Thoracic aorta (tissue), 2 donors: ENCODE measurements at regions not wholly inside any gene's neighbourhood (a gene's known extent, or its start where the extent isn't known, plus 50 kb on each side); places are given as distances from the start of the nearest gene placed in this dataset.

Experiments used
- ATAC-seq: fragments of 150-250 bp; one replicate; pipeline ENCODE4 v1.8.0; 2017; ENCODE audit warnings: low read depth; ENCODE audit not compliant: insufficient number of reproducible peaks, low FRiP score
- DNase-seq: peaks from one replicate; pipeline ENCODE4 v3.0.0-alpha.2; 2020; ENCODE audit warnings: low spot score
- H3K27ac ChIP-seq, 2 donors: fragments of 200-600 bp; sonication (generic); 1 replicate in 1 of 2; 2 replicates in 1 of 2; pipeline ENCODE4 v1.5.1; 2016; ENCODE audit warnings: mild to moderate bottlenecking in 2 of 2, moderate library complexity in 2 of 2
- H3K27me3 ChIP-seq: fragments of 200-600 bp; sonication (generic); replicated peaks from 2 replicates; pipeline ENCODE4 v1.6.0; 2016; ENCODE audit warnings: mild to moderate bottlenecking; ENCODE audit not compliant: insufficient read depth
- H3K36me3 ChIP-seq: fragments of 200-600 bp; sonication (generic); one replicate; pipeline ENCODE4 v1.5.1; 2016
- H3K4me1 ChIP-seq, 2 donors: fragments of 200-600 bp; sonication (generic); 1 replicate in 1 of 2; 2 replicates in 1 of 2; pipeline versions ENCODE4 v1.5.1 to v1.6.0; 2016; ENCODE audit warnings: low read depth in 2 of 2, mild to moderate bottlenecking in 1 of 2; ENCODE audit not compliant: control insufficient read depth in 1 of 2
- H3K4me3 ChIP-seq: fragments of 200-600 bp; sonication (generic); 2 replicates; pipeline ENCODE4 v1.5.1; 2016; ENCODE audit warnings: mild to moderate bottlenecking
- H3K9me3 ChIP-seq: fragments of 200-600 bp; sonication (generic); 2 replicates; pipeline ENCODE4 v1.5.1; 2016
- CTCF ChIP-seq: fragments of 200-600 bp; sonication (generic); IDR thresholded peaks from one replicate; pipeline ENCODE4 v1.5.1; 2019; ENCODE audit warnings: antibody characterized with exemption

DNA sequence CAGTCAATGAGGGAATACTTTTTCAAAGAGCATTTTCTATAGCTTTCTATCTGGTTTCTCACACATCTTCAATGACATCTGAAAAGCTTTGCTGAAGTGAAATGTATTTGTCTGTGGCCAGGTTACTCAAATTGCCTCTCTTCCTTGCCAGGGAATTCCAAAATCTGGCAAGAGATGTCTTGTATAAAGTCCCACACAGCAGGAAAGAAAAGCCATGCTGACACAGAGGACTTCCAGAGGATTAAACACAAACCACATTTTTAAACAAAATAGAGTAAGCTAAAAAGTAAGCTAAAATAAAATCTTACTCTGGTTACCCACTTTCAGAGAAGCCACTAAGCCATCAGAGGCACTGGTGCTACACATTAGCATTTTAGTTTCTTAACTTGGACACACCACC is 93.1 kb upstream of the BCAR3 start:
- Histone ChIP-seq H3K9me3 (no peaks in the 10 kb centered on the region), H3K27me3 (no peaks in the 10 kb centered on the region), H3K36me3 (no peaks in the 10 kb centered on the region), H3K4me1 (no peaks in the 10 kb centered on the region), H3K4me3 (no peak overlapping the region), H3K27ac (no peak overlapping the region)
- DNase-seq: no peak
- no peak for ATAC-seq
- TF ChIP-seq CTCF: no peak

DNA sequence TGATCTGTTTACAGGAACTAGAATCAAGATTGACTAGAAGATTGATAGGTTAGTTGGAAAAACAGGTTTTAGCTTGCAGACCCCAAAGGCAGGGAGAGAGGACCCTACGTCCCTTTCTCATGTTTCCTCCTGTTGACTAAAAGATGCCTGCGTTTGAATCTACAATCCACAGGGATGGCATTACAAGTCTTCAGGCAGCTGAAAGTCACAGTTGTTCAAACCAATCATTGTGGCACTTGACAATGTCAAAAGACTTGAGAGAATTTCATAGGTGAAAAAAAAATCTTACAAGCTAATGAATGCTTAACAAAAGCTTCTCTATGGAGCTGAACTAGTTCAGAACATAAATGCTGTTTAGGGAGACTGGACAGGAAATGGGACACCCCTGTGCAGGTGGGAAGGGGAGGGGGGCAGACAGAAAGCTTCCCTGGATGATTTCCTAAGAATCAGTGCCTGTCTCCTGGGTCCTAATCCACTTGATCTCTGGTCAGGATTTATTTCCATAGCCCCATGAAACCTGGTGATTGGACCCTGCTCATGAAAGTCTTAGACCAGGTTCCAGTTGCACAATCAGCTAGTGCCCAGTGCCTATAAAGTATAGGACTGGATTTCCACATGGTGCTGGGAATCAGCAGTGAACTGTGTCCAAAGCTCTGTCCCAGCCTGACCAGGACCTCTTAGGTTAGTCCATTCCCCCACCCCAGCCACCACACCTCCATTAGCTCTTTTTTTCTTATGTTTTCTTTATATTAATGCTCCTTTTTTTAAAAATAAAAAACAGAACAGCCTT is 91.6 kb upstream of the BCAR3 start:
- DNase-seq: no peak
- ATAC-seq: no peak
- TF ChIP-seq CTCF: no peak
- no peaks in the 10 kb centered on the region for H3K36me3 ChIP-seq
- no peaks in the 10 kb centered on the region for H3K9me3 ChIP-seq
- H3K27ac ChIP-seq: no peak overlapping the region
- H3K4me1 ChIP-seq: peaks cover 0 to 15% of the 10 kb centered on the region in 2 donors
- no peak overlapping the region for H3K4me3 ChIP-seq
- no peaks in the 10 kb centered on the region for H3K27me3 ChIP-seq

- no peak overlapping the region for H3K4me3 ChIP-seq
- no peaks in the 10 kb centered on the region for H3K27me3 ChIP-seq
- no peak overlapping the region for H3K27ac ChIP-seq
- H3K4me1 ChIP-seq: peaks cover 0 to 21% of the 10 kb centered on the region in 2 donors
- H3K9me3 ChIP-seq: no peaks in the 10 kb centered on the region
- TF ChIP-seq CTCF: no peak
- no peaks in the 10 kb centered on the region for H3K36me3 ChIP-seq
- ATAC-seq (no peak), DNase-seq (no peak)
Observed at GRCh38 chr1:93771843-93772242, 90.2 kb upstream of the BCAR3 start.

- DNase-seq: no peak
Observed at GRCh38 chr1:93770640-93771039, 89.0 kb upstream of the BCAR3 start.

DNA sequence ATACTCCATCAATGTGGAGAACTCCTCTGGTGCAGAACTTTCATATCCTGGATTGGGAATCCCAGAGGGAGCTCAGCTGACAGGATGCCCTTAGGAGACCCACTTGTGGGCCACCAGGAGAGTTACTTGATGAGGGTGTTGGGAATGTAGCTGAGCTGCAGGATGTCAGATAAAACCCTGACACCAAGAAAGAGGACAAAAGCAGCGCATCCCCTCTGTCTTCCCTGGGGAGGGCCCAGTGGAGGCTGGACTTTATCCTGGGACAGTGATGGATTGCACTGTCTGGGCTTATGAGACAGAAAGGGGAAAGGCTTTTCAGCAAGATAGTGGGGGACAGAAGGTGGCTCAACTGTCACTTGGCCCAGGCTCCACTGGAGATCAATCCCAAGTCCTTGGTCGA is 88.1 kb upstream of the BCAR3 start:
- DNase-seq (no peak), ATAC-seq (no peak)
- Histone ChIP-seq H3K4me3 (no peak overlapping the region), H3K4me1 (peaks cover 0 to 21% of the 10 kb centered on the region in 2 donors), H3K27ac (no peak overlapping the region), H3K36me3 (no peaks in the 10 kb centered on the region), H3K9me3 (no peaks in the 10 kb centered on the region), H3K27me3 (no peaks in the 10 kb centered on the region)
- TF ChIP-seq CTCF: no peak

More at GRCh38 chr1:93770640-93771039, 89.0 kb upstream of the BCAR3 start:
- Histone ChIP-seq H3K27me3 (no peaks in the 10 kb centered on the region), H3K4me3 (no peak overlapping the region), H3K36me3 (no peaks in the 10 kb centered on the region), H3K27ac (no peak overlapping the region), H3K9me3 (no peaks in the 10 kb centered on the region), H3K4me1 (peaks cover 0 to 21% of the 10 kb centered on the region in 2 donors)
- TF ChIP-seq CTCF: no peak
- ATAC-seq: no peak
